ENCODE measurements at regions not wholly inside any gene's neighbourhood (a gene's known extent, or its start where the extent isn't known, plus 50 kb on each side); places are given as distances from the start of the nearest gene placed in this dataset.

DNA sequence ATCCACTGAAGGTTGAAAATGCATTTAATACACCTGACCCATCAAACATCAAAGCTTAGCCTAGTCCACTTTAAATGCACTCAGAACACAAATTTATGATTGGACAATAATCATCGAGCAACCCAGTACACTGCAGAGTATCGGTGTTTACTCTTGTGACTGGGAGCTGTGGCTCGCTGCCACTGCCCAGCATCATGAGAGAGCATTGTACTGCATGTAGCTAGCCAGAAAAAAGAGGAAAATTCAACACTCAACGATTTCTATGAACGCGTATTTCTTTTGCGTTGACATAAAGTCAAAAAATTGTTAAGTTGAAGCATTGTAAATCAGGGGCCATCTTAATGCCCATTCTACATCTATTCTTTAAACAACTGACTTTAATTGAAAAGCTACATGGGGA, 95.1 kb upstream of the CD180 start:
- H3K27me3 Mint-ChIP-seq (ENCODE audit: low read depth) = no peaks in the 10 kb centered on the region

DNA sequence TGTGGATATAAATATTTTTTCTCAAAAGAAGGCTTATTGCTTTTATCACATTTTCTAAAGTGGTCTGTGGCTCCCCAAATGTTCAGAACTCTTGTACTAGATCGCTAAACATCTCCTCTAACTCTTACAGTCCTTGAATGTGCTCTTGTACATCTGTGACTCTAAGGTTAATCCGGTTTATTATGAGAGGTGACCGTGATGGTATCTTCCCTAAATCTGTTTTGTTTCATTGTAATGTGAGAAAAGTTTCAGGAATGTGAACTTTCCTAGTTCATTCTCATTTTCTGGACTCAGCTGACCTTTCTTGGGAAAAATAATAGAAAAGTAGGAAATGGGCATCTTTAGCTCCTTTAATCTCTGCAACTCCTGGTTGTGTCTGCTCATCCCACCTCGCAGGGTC, 94.5 kb upstream of the CD180 start:
- Mint-ChIP-seq H3K4me1 (peaks cover 55% of the 10 kb centered on the region), H3K4me3 (no peak overlapping the region), H3K27ac (peak overlapping the region in 2 of 3 experiments; percentile 25 to 55), H3K36me3 (ENCODE audit: low read depth) (no peaks in the 10 kb centered on the region), H3K27me3 (ENCODE audit: low read depth) (no peaks in the 10 kb centered on the region), H3K9me3 (no peaks in the 10 kb centered on the region)
- TF ChIP-seq, protein P1, sequence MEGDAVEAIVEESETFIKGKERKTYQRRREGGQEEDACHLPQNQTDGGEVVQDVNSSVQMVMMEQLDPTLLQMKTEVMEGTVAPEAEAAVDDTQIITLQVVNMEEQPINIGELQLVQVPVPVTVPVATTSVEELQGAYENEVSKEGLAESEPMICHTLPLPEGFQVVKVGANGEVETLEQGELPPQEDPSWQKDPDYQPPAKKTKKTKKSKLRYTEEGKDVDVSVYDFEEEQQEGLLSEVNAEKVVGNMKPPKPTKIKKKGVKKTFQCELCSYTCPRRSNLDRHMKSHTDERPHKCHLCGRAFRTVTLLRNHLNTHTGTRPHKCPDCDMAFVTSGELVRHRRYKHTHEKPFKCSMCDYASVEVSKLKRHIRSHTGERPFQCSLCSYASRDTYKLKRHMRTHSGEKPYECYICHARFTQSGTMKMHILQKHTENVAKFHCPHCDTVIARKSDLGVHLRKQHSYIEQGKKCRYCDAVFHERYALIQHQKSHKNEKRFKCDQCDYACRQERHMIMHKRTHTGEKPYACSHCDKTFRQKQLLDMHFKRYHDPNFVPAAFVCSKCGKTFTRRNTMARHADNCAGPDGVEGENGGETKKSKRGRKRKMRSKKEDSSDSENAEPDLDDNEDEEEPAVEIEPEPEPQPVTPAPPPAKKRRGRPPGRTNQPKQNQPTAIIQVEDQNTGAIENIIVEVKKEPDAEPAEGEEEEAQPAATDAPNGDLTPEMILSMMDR (IDR thresholded peaks at IDR 0.05; ENCODE audit: unreplicated experiment in 3 of 3) = no peak

More for the DNA sequence above, 95.1 kb upstream of the CD180 start:
- no peaks in the 10 kb centered on the region for H3K36me3 Mint-ChIP-seq (ENCODE audit: low read depth)
- peak overlapping the region in 1 of 3 experiments; percentile 25 for H3K27ac Mint-ChIP-seq
- H3K9me3 Mint-ChIP-seq = no peaks in the 10 kb centered on the region
- no peak overlapping the region for H3K4me3 Mint-ChIP-seq
- peaks cover 55% of the 10 kb centered on the region for H3K4me1 Mint-ChIP-seq
- TF ChIP-seq, protein P1 (IDR thresholded peaks at IDR 0.05; ENCODE audit: unreplicated experiment in 3 of 3) = no peak

DNA sequence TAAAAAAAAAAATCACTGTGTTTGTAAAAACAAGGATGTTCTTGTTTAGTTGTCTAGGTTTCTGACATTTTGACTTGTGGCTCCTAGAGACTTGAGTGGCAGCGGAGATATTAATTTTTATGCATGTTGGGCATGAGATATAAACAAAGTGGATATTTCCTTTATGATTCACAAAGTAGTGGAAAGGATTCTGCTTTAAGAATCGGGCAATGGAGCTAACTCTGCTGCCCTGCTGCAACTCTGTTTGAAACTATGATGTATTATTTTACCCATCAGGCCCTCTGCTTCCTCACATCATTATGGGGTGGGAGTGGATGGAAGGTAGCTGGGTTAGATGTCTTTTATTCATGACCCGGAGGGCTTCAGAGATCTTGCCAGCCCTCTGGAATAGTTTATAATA, 94.1 kb upstream of the CD180 start:
- Mint-ChIP-seq H3K27me3 (ENCODE audit: low read depth) (no peaks in the 10 kb centered on the region), H3K4me3 (no peak overlapping the region), H3K27ac (peak overlapping the region in 2 of 3 experiments; percentile 31 to 55), H3K9me3 (no peaks in the 10 kb centered on the region), H3K4me1 (peaks cover 55% of the 10 kb centered on the region), H3K36me3 (ENCODE audit: low read depth) (no peaks in the 10 kb centered on the region)
- TF ChIP-seq, protein P1 (IDR thresholded peaks at IDR 0.05; ENCODE audit: unreplicated experiment in 3 of 3) = no peak

DNA sequence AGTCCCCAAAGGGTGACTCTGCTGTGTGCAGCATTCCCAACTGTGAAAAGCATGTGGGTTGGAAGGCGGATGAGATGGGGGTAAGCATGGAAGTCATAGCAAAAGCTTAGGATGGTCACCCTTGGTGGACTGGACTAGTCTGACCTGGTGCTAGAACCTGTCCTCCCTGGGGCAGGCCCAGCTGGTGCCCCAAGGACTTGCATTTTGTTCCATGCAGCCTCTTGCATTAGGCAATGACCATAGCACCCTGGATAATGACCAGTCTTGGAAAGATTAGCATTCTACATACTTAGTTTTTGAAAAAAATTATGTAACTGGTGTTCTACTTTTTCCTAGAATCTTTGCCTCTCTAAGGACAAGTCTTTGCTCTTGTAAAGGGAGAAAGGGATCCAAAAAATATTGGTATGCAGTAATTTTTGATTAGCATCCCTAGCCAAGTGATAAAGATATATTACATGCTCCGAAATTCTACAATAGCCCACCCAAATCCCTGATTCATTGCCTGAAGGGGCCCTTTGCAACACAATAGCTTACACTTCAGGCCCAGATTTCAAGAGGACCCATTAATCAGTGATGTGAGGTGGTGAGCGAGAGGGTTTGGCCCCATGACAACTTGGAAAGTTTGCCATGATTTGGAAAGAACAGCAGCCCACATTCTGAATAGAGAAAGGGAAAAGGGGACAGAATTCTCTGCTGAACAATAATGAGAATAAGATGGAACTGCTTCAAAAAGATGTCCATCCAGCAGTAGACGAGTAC, 93.3 kb upstream of the CD180 start:
- H3K36me3 Mint-ChIP-seq (ENCODE audit: low read depth) = no peaks in the 10 kb centered on the region
- TF ChIP-seq, protein P1 (IDR thresholded peaks at IDR 0.05; ENCODE audit: unreplicated experiment in 3 of 3) = no peak
- no peak overlapping the region for H3K4me3 Mint-ChIP-seq

DNA sequence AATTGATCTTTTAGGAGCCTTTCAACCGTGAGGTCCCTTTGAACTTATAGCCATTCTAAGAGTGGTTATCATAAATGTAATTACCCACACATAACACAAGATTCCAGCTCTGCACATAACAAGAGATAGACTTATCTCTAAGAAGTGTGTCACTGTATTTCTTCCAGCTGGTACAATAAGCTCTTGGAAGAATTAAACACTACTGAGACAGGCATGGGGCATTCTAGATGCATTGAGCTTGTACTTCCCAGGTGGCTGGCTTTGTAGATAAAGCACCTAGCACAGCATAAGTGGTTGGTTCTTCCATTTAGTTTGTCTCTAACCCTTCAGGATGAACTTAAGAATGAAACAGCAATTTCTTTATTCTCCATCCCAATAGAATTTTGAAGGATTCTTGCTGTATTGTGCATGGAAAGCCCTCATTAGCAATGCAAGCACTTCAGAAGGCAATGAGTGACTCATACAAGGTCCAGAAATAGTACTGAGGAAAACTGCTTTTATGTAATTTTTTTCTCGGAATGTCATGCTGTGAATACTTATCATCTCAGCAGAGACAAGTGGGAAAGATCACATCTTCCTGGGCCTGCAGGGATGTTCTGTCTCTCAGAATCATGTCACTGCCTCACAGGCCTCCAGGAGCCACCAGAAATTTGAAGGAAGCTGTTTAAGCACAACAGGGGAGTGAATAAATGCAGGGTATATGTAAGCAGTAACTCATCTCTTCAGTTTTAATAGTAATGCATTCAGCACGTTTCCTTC, 91.1 kb upstream of the CD180 start:
- peaks cover 3% of the 10 kb centered on the region for H3K9me3 Mint-ChIP-seq

More for the DNA sequence above, 93.3 kb upstream of the CD180 start:
- H3K4me1 Mint-ChIP-seq = peaks cover 55% of the 10 kb centered on the region
- H3K27ac Mint-ChIP-seq = peak overlapping the region in 2 of 3 experiments; percentile 31 to 55
- H3K9me3 Mint-ChIP-seq = no peaks in the 10 kb centered on the region
- no peaks in the 10 kb centered on the region for H3K27me3 Mint-ChIP-seq (ENCODE audit: low read depth)

More for the DNA sequence above, 91.1 kb upstream of the CD180 start:
- Mint-ChIP-seq H3K27ac (peak overlapping the region in 1 of 3 experiments; percentile 52), H3K36me3 (ENCODE audit: low read depth) (no peaks in the 10 kb centered on the region), H3K4me3 (no peak overlapping the region), H3K27me3 (ENCODE audit: low read depth) (no peaks in the 10 kb centered on the region), H3K4me1 (peaks cover 49% of the 10 kb centered on the region)
- TF ChIP-seq, protein P1 (IDR thresholded peaks at IDR 0.05; ENCODE audit: unreplicated experiment in 3 of 3) = no peak

All from nephron (organoid).